ENCODE measurements at regions not wholly inside any gene's neighbourhood (a gene's known extent, or its start where the extent isn't known, plus 50 kb on each side); places are given as distances from the start of the nearest gene placed in this dataset.

DNA sequence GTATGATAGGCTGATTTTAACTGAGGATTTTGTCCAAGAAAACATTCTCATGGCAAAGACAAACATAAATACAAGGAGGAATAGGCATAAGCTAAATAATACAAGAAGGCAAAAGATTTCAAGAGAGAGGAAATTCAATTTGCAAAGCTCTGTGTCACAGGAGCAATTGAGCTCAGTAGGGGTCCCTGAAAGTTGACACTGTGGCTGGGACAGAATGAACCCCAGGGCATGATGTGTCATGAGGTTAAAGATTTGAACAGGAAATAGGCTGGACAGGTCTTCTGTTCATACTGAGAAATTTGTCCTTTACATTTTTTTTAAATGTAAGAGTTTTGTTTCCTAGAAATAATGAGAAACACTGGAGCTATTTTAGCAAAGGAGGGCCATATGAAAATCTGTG is 555.4 kb upstream of the NEGR1 start:
- H3K27ac ChIP-seq (ENCODE audit: poor library complexity, severe bottlenecking) = no peak overlapping the region
- DNase-seq (ENCODE audit: low spot score) = no peak
- no peaks in the 10 kb centered on the region for H3K36me3 ChIP-seq (ENCODE audit: low read depth)
- TF ChIP-seq, protein P1, sequence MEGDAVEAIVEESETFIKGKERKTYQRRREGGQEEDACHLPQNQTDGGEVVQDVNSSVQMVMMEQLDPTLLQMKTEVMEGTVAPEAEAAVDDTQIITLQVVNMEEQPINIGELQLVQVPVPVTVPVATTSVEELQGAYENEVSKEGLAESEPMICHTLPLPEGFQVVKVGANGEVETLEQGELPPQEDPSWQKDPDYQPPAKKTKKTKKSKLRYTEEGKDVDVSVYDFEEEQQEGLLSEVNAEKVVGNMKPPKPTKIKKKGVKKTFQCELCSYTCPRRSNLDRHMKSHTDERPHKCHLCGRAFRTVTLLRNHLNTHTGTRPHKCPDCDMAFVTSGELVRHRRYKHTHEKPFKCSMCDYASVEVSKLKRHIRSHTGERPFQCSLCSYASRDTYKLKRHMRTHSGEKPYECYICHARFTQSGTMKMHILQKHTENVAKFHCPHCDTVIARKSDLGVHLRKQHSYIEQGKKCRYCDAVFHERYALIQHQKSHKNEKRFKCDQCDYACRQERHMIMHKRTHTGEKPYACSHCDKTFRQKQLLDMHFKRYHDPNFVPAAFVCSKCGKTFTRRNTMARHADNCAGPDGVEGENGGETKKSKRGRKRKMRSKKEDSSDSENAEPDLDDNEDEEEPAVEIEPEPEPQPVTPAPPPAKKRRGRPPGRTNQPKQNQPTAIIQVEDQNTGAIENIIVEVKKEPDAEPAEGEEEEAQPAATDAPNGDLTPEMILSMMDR (IDR thresholded peaks at IDR 0.05; ENCODE audit: poor library complexity, severe bottlenecking) = no peak
- H3K4me3 ChIP-seq (ENCODE audit: severe bottlenecking) = no peak overlapping the region
- no peaks in the 10 kb centered on the region for H3K27me3 ChIP-seq (ENCODE audit: insufficient read depth, poor library complexity, severe bottlenecking)
- no peak; the same call in 2 of the 3 replicates for ATAC-seq (ENCODE audit: low read depth)
- H3K9me3 ChIP-seq (ENCODE audit: severe bottlenecking) = no peaks in the 10 kb centered on the region
- H3K4me1 ChIP-seq (ENCODE audit: insufficient read depth, poor library complexity, severe bottlenecking) = peaks cover 4% of the 10 kb centered on the region

DNA sequence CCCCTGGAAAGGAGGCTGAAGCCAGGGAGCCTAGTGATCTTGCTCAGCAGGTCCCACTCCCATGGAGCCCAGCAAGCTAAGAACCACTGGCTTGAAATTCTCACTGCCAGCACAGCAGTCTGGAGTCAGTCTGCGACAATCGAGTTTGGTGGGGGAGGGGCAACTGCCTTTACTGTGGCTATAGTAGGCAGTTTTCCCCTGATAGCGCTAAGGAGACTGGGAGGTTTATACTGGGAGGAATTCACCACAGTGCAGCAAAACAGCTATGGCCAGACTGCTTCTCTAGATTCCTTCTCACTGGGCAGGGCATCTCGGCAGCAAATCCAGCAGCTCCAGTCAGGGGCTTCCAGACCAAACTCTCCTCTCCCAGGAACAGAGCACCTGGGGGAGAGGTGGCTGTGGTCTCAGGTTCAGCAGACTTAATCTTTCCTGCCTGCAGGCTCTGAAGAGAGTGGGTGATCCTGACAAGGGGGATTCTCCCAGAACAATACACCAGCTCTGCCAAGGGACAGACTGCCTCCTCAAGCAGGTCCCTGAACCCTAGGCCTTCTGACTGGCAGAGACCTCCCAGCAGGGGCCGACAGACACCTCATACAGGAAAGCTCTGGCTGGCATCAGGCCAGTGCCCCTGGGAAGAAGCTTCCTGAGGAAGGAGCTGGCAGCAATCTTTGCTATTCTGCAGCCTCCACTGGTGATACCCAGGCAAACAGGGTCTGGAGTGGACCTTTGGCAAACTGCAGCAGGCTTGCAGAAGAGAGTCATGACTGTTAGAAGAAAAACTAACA is 548.5 kb upstream of the NEGR1 start:
- peaks cover 2% of the 10 kb centered on the region for H3K9me3 ChIP-seq (ENCODE audit: severe bottlenecking)
- no peaks in the 10 kb centered on the region for H3K27me3 ChIP-seq (ENCODE audit: insufficient read depth, poor library complexity, severe bottlenecking)
- no peaks in the 10 kb centered on the region for H3K36me3 ChIP-seq (ENCODE audit: low read depth)
- H3K27ac ChIP-seq (ENCODE audit: poor library complexity, severe bottlenecking) = no peak overlapping the region
- H3K4me1 ChIP-seq (ENCODE audit: insufficient read depth, poor library complexity, severe bottlenecking) = no peaks in the 10 kb centered on the region
- H3K4me3 ChIP-seq (ENCODE audit: severe bottlenecking) = no peak overlapping the region
- DNase-seq (ENCODE audit: low spot score) = no peak
- TF ChIP-seq, protein P1 (IDR thresholded peaks at IDR 0.05; ENCODE audit: poor library complexity, severe bottlenecking) = no peak
- ATAC-seq (ENCODE audit: low read depth) = no peak

DNA sequence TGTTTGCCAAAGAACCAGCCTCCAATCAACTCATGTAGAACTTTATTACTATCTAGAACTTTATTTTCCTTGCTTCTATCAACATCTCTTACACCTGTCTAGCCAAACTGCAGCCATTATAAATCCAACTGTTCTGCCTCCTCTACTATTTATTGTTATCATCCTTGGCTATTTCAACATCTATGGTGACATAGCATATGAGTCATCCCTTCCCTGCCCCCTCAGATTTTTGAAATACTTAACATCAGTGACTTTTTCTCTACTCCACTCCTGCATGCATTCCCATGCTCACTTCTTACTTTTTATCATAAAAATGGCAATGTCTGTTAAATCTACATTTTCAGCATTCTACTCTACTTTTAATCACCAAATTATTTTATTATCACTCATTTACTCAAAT is 544.9 kb upstream of the NEGR1 start:
- Histone ChIP-seq H3K36me3 (ENCODE audit: low read depth) (no peaks in the 10 kb centered on the region), H3K9me3 (ENCODE audit: severe bottlenecking) (peaks cover 8% of the 10 kb centered on the region), H3K4me3 (ENCODE audit: severe bottlenecking) (no peak overlapping the region), H3K27me3 (ENCODE audit: insufficient read depth, poor library complexity, severe bottlenecking) (no peaks in the 10 kb centered on the region), H3K27ac (ENCODE audit: poor library complexity, severe bottlenecking) (no peak overlapping the region), H3K4me1 (ENCODE audit: insufficient read depth, poor library complexity, severe bottlenecking) (no peaks in the 10 kb centered on the region)
- TF ChIP-seq, protein P1 (IDR thresholded peaks at IDR 0.05; ENCODE audit: poor library complexity, severe bottlenecking) = no peak
- DNase-seq (ENCODE audit: low spot score) (no peak), ATAC-seq (ENCODE audit: low read depth) (peak; percentile 36; the same call in 2 of the 3 replicates)

DNA sequence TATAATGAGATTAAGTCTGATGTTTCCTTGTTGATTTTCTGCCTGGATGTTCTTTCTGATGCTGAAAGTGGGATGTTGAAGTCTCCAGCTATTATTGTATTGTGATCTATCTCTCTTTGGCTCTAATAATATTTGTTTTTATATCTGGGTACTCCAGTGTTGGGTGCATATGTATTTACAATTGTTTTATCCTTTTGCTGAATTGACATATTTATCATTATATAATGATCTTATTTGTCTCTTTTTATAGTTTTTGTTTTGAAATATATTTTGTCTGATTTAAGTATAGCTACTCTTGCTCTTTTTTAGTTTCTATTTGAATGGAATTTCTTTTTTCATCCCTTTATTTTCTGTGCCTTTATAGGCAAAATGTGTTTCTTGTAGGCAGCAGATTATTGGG is 522.2 kb upstream of the NEGR1 start:
- DNase-seq (ENCODE audit: low spot score) = no peak
- Histone ChIP-seq H3K27ac (ENCODE audit: poor library complexity, severe bottlenecking) (no peak overlapping the region), H3K9me3 (ENCODE audit: severe bottlenecking) (no peaks in the 10 kb centered on the region), H3K36me3 (ENCODE audit: low read depth) (no peaks in the 10 kb centered on the region), H3K4me3 (ENCODE audit: severe bottlenecking) (no peak overlapping the region), H3K27me3 (ENCODE audit: insufficient read depth, poor library complexity, severe bottlenecking) (no peaks in the 10 kb centered on the region), H3K4me1 (ENCODE audit: insufficient read depth, poor library complexity, severe bottlenecking) (no peaks in the 10 kb centered on the region)
- no peak for ATAC-seq (ENCODE audit: low read depth)
- TF ChIP-seq, protein P1 (IDR thresholded peaks at IDR 0.05; ENCODE audit: poor library complexity, severe bottlenecking) = no peak

GRCh38 chr1:72781038-72781437 is 498.7 kb upstream of the NEGR1 start:
- Histone ChIP-seq H3K27me3 (ENCODE audit: insufficient read depth, poor library complexity, severe bottlenecking) (no peaks in the 10 kb centered on the region), H3K9me3 (ENCODE audit: severe bottlenecking) (no peaks in the 10 kb centered on the region), H3K36me3 (ENCODE audit: low read depth) (no peaks in the 10 kb centered on the region), H3K27ac (ENCODE audit: poor library complexity, severe bottlenecking) (no peak overlapping the region), H3K4me3 (ENCODE audit: severe bottlenecking) (no peak overlapping the region), H3K4me1 (ENCODE audit: insufficient read depth, poor library complexity, severe bottlenecking) (no peaks in the 10 kb centered on the region)
- ATAC-seq (ENCODE audit: low read depth) = no peak
- TF ChIP-seq, protein P1 (IDR thresholded peaks at IDR 0.05; ENCODE audit: poor library complexity, severe bottlenecking) = no peak
- no peak for DNase-seq (ENCODE audit: low spot score)

Data from RWPE2 (cell line).